GM23338 (cell line): ENCODE measurements at regions not wholly inside any gene's neighbourhood (a gene's known extent, or its start where the extent isn't known, plus 50 kb on each side); places are given as distances from the start of the nearest gene placed in this dataset.

Source experiments
- CREB1 ChIP-seq: fragments of 250-450 bp; sonication (Bioruptor Pico); IDR thresholded peaks from 2 replicates; pipeline ENCODE4 v1.5.0; 2020; ENCODE audit warnings: low read depth, mild to moderate bottlenecking, moderate library complexity
- EZH2 ChIP-seq: fragments of 200-600 bp; sonication (generic); IDR thresholded peaks from one replicate; pipeline ENCODE4 v1.8.0; 2017; ENCODE audit warnings: antibody characterized with exemption, mild to moderate bottlenecking, low read depth; ENCODE audit not compliant: unreplicated experiment
- EZH2phosphoT487 ChIP-seq: fragments of 200-600 bp; sonication (generic); IDR thresholded peaks from one replicate; pipeline ENCODE4 v1.8.1; 2018; ENCODE audit warnings: antibody characterized with exemption; ENCODE audit not compliant: unreplicated experiment
- JUNB ChIP-seq: IDR thresholded peaks from one replicate; pipeline ENCODE4 v1.6.1; 2016; ENCODE audit warnings: antibody characterized with exemption; ENCODE audit not compliant: unreplicated experiment
- POLR2AphosphoS5 ChIP-seq: IDR thresholded peaks from 2 replicates; pipeline ENCODE4 v1.6.1; 2016; ENCODE audit warnings: antibody characterized with exemption, low read depth
- ZNF114 ChIP-seq: fragments of 250-450 bp; sonication (Bioruptor Pico); IDR thresholded peaks from 2 replicates; pipeline ENCODE4 v1.5.0; 2020; ENCODE audit warnings: mild to moderate bottlenecking, moderate library complexity
- TF ChIP-seq, protein P1 (sequence below): IDR thresholded peaks from 2 replicates; pipeline ENCODE4 v1.6.1; 2016; ENCODE audit warnings: antibody characterized with exemption
- TF ChIP-seq, protein P2 (sequence below): IDR thresholded peaks from one replicate; pipeline ENCODE4 v1.6.1; 2018; ENCODE audit warnings: antibody characterized with exemption; ENCODE audit not compliant: unreplicated experiment
- TF ChIP-seq, protein P3 (sequence below), 2 experiments: fragments of 200-600 bp in 1 of 2; sonication (generic) in 1 of 2; conservative IDR thresholded peaks; 2 replicates each; pipeline versions ENCODE4 v1.5.1 to v1.6.1; 2016 to 2017; ENCODE audit warnings: antibody characterized with exemption in 2 of 2, low read depth in 2 of 2, mild to moderate bottlenecking in 2 of 2, moderate library complexity in 1 of 2
- TF ChIP-seq, protein P4 (sequence below): fragments of 250-450 bp; sonication (Bioruptor Pico); IDR thresholded peaks from 2 replicates; pipeline ENCODE4 v1.5.0; 2020; ENCODE audit warnings: mild to moderate bottlenecking, moderate library complexity

DNA sequence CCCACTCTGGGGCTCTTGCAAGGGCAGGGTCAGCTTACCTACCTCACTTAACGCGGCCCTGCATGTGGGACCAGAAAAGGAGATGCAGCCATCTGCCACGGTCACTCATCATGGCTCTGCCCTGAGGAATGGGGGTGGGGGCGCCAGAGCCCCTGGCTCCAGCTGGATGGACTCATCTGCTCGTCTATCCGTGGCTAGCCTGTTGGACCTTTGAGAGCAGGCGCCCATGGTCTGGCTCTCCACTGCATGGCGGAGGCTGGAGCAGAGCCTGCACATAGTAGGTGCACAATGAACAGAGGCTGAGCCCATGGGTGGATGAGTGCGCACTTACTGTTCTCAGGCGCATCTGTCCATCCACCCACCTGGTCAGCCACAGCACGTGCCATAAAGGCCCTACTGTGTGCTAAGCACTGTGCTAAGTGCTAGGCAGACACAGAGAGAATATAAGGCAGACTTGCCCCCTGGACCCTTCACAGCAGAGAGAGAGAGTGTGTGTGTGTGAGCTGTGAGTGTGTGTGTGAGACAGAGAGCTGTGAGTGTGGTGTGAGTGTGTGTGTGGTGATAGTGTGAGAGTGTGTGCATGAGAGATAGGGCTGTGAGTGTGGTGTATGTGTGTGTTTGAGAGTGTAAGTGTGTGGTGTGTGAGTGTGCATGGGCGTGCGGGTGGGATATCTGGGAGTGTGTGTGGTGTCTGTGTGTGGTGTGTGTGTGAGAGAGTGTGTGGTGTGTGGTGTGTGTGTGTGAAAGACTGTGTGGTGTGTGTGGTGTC is 151.3 kb downstream of the TFCP2L1 start:
- TF ChIP-seq, protein P1, sequence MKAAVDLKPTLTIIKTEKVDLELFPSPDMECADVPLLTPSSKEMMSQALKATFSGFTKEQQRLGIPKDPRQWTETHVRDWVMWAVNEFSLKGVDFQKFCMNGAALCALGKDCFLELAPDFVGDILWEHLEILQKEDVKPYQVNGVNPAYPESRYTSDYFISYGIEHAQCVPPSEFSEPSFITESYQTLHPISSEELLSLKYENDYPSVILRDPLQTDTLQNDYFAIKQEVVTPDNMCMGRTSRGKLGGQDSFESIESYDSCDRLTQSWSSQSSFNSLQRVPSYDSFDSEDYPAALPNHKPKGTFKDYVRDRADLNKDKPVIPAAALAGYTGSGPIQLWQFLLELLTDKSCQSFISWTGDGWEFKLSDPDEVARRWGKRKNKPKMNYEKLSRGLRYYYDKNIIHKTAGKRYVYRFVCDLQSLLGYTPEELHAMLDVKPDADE, result no peak
- TF ChIP-seq, protein P2, sequence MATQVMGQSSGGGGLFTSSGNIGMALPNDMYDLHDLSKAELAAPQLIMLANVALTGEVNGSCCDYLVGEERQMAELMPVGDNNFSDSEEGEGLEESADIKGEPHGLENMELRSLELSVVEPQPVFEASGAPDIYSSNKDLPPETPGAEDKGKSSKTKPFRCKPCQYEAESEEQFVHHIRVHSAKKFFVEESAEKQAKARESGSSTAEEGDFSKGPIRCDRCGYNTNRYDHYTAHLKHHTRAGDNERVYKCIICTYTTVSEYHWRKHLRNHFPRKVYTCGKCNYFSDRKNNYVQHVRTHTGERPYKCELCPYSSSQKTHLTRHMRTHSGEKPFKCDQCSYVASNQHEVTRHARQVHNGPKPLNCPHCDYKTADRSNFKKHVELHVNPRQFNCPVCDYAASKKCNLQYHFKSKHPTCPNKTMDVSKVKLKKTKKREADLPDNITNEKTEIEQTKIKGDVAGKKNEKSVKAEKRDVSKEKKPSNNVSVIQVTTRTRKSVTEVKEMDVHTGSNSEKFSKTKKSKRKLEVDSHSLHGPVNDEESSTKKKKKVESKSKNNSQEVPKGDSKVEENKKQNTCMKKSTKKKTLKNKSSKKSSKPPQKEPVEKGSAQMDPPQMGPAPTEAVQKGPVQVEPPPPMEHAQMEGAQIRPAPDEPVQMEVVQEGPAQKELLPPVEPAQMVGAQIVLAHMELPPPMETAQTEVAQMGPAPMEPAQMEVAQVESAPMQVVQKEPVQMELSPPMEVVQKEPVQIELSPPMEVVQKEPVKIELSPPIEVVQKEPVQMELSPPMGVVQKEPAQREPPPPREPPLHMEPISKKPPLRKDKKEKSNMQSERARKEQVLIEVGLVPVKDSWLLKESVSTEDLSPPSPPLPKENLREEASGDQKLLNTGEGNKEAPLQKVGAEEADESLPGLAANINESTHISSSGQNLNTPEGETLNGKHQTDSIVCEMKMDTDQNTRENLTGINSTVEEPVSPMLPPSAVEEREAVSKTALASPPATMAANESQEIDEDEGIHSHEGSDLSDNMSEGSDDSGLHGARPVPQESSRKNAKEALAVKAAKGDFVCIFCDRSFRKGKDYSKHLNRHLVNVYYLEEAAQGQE, result no peak
- TF ChIP-seq, protein P3, sequence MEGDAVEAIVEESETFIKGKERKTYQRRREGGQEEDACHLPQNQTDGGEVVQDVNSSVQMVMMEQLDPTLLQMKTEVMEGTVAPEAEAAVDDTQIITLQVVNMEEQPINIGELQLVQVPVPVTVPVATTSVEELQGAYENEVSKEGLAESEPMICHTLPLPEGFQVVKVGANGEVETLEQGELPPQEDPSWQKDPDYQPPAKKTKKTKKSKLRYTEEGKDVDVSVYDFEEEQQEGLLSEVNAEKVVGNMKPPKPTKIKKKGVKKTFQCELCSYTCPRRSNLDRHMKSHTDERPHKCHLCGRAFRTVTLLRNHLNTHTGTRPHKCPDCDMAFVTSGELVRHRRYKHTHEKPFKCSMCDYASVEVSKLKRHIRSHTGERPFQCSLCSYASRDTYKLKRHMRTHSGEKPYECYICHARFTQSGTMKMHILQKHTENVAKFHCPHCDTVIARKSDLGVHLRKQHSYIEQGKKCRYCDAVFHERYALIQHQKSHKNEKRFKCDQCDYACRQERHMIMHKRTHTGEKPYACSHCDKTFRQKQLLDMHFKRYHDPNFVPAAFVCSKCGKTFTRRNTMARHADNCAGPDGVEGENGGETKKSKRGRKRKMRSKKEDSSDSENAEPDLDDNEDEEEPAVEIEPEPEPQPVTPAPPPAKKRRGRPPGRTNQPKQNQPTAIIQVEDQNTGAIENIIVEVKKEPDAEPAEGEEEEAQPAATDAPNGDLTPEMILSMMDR (conservative IDR thresholded peaks at IDR 0.05; ENCODE audit: low read depth in 2 of 2), result no peak; a peak in 1 of 4 replicates
- TF ChIP-seq EZH2phosphoT487 (no peak), EZH2 (no peak), POLR2AphosphoS5 (no peak), ZNF114 (CRISPR knock-in tag) (no peak), CREB1 (CRISPR knock-in tag) (no peak), JUNB (no peak)
- TF ChIP-seq, protein P4, sequence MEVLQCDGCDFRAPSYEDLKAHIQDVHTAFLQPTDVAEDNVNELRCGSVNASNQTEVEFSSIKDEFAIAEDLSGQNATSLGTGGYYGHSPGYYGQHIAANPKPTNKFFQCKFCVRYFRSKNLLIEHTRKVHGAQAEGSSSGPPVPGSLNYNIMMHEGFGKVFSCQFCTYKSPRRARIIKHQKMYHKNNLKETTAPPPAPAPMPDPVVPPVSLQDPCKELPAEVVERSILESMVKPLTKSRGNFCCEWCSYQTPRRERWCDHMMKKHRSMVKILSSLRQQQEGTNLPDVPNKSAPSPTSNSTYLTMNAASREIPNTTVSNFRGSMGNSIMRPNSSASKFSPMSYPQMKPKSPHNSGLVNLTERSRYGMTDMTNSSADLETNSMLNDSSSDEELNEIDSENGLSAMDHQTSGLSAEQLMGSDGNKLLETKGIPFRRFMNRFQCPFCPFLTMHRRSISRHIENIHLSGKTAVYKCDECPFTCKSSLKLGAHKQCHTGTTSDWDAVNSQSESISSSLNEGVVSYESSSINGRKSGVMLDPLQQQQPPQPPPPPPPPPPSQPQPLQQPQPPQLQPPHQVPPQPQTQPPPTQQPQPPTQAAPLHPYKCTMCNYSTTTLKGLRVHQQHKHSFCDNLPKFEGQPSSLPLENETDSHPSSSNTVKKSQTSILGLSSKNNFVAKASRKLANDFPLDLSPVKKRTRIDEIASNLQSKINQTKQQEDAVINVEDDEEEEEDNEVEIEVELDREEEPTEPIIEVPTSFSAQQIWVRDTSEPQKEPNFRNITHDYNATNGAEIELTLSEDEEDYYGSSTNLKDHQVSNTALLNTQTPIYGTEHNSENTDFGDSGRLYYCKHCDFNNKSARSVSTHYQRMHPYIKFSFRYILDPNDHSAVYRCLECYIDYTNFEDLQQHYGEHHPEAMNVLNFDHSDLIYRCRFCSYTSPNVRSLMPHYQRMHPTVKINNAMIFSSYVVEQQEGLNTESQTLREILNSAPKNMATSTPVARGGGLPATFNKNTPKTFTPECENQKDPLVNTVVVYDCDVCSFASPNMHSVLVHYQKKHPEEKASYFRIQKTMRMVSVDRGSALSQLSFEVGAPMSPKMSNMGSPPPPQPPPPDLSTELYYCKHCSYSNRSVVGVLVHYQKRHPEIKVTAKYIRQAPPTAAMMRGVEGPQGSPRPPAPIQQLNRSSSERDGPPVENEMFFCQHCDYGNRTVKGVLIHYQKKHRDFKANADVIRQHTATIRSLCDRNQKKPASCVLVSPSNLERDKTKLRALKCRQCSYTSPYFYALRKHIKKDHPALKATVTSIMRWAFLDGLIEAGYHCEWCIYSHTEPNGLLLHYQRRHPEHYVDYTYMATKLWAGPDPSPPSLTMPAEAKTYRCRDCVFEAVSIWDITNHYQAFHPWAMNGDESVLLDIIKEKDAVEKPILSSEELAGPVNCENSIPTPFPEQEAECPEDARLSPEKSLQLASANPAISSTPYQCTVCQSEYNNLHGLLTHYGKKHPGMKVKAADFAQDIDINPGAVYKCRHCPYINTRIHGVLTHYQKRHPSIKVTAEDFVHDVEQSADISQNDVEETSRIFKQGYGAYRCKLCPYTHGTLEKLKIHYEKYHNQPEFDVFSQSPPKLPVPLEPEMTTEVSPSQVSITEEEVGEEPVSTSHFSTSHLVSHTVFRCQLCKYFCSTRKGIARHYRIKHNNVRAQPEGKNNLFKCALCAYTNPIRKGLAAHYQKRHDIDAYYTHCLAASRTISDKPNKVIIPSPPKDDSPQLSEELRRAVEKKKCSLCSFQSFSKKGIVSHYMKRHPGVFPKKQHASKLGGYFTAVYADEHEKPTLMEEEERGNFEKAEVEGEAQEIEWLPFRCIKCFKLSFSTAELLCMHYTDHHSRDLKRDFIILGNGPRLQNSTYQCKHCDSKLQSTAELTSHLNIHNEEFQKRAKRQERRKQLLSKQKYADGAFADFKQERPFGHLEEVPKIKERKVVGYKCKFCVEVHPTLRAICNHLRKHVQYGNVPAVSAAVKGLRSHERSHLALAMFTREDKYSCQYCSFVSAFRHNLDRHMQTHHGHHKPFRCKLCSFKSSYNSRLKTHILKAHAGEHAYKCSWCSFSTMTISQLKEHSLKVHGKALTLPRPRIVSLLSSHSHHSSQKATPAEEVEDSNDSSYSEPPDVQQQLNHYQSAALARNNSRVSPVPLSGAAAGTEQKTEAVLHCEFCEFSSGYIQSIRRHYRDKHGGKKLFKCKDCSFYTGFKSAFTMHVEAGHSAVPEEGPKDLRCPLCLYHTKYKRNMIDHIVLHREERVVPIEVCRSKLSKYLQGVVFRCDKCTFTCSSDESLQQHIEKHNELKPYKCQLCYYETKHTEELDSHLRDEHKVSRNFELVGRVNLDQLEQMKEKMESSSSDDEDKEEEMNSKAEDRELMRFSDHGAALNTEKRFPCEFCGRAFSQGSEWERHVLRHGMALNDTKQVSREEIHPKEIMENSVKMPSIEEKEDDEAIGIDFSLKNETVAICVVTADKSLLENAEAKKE, result no peak
